ENCODE measurements at regions not wholly inside any gene's neighbourhood (a gene's known extent, or its start where the extent isn't known, plus 50 kb on each side); places are given as distances from the start of the nearest gene placed in this dataset.
"Not testable (repeated sequence)": the region's sequence is repeated elsewhere in the genome, so short reads cannot be mapped to it uniquely, and the experiment has no call there.

GRCh38 chr7:53596230-53596629, 560.8 kb downstream of the POM121L12 start:
- no peak for DNase-seq

GRCh38 chr7:53600296-53600695, 564.9 kb downstream of the POM121L12 start:
- no peak for DNase-seq

- no peak for DNase-seq
Measured at GRCh38 chr7:53602817-53603418, 567.5 kb downstream of the POM121L12 start.

- DNase-seq = no peak
Measured at GRCh38 chr7:53603461-53603860, 568.0 kb downstream of the POM121L12 start.

GRCh38 chr7:53604201-53604600, 568.8 kb downstream of the POM121L12 start:
- DNase-seq = no peak

- no peak for DNase-seq
Measured at GRCh38 chr7:53607961-53608360, 572.5 kb downstream of the POM121L12 start.

GRCh38 chr7:53609185-53609584, 573.8 kb downstream of the POM121L12 start:
- DNase-seq = no peak

- DNase-seq = no peak
Measured at GRCh38 chr7:53611043-53611442, 575.6 kb downstream of the POM121L12 start.

- no peak for DNase-seq
Measured at GRCh38 chr7:53624356-53624755, 588.9 kb downstream of the POM121L12 start.

GRCh38 chr7:53628775-53629174, 593.3 kb downstream of the POM121L12 start:
- DNase-seq = no peak

GRCh38 chr7:53635251-53635650, 599.8 kb downstream of the POM121L12 start:
- DNase-seq = not testable (repeated sequence)

- DNase-seq = no peak
Measured at GRCh38 chr7:53638517-53638916, 603.1 kb downstream of the POM121L12 start.

GRCh38 chr7:53641091-53641490, 605.7 kb downstream of the POM121L12 start:
- DNase-seq = no peak

GRCh38 chr7:53642361-53642760, 606.9 kb downstream of the POM121L12 start:
- no peak for DNase-seq

GRCh38 chr7:53642866-53643265, 607.4 kb downstream of the POM121L12 start:
- no peak for DNase-seq

GRCh38 chr7:53656881-53657280, 621.4 kb downstream of the POM121L12 start:
- DNase-seq = no peak

GRCh38 chr7:53657586-53657985, 622.2 kb downstream of the POM121L12 start:
- no peak for DNase-seq

- DNase-seq = no peak
Measured at GRCh38 chr7:53658951-53659350, 623.5 kb downstream of the POM121L12 start.

GRCh38 chr7:53661645-53662217, 626.3 kb downstream of the POM121L12 start:
- no peak for DNase-seq

- DNase-seq = peak; percentile 73
Measured at GRCh38 chr7:53672681-53673080, 637.2 kb downstream of the POM121L12 start.

GRCh38 chr7:53675835-53676234, 640.4 kb downstream of the POM121L12 start:
- no peak for DNase-seq

GRCh38 chr7:53684693-53685092, 649.3 kb downstream of the POM121L12 start:
- no peak for DNase-seq

GRCh38 chr7:53690411-53690810, 655.0 kb downstream of the POM121L12 start:
- DNase-seq = no peak

- DNase-seq = no peak
Measured at GRCh38 chr7:53697913-53698312, 662.5 kb downstream of the POM121L12 start.
